ENCODE measurements at regions not wholly inside any gene's neighbourhood (a gene's known extent, or its start where the extent isn't known, plus 50 kb on each side); places are given as distances from the start of the nearest gene placed in this dataset.
A peak's percentile ranks its signal among the peaks of the same experiment; 100 is the strongest.
"Not testable (repeated sequence)": the region's sequence is repeated elsewhere in the genome, so short reads cannot be mapped to it uniquely, and the experiment has no call there.

- no peak for DNase-seq (ENCODE audit: low read depth)
Measured at GRCh38 chr6:145115638-145116037, 619.7 kb downstream of the EPM2A start.

GRCh38 chr6:145116591-145117178 is 618.6 kb downstream of the EPM2A start:
- DNase-seq (ENCODE audit: low read depth) = no peak

GRCh38 chr6:145118224-145118623 is 617.1 kb downstream of the EPM2A start:
- DNase-seq (ENCODE audit: low read depth) = no peak

- no peak for DNase-seq (ENCODE audit: low read depth)
Measured at GRCh38 chr6:145119081-145119480, 616.2 kb downstream of the EPM2A start.

- DNase-seq (ENCODE audit: low read depth) = no peak
Measured at GRCh38 chr6:145132709-145133108, 602.6 kb downstream of the EPM2A start.

GRCh38 chr6:145135702-145136101 is 599.6 kb downstream of the EPM2A start:
- DNase-seq (ENCODE audit: low read depth) = no peak

- peak; percentile 33 for DNase-seq (ENCODE audit: low read depth)
Measured at GRCh38 chr6:145137425-145137824, 597.9 kb downstream of the EPM2A start.

GRCh38 chr6:145138469-145139139 is 596.7 kb downstream of the EPM2A start:
- DNase-seq (ENCODE audit: low read depth) = no peak

- DNase-seq (ENCODE audit: low read depth) = peak; percentile 22
Measured at GRCh38 chr6:145139140-145139850, 596.0 kb downstream of the EPM2A start.

- DNase-seq (ENCODE audit: low read depth) = no peak
Measured at GRCh38 chr6:145139895-145140294, 595.4 kb downstream of the EPM2A start.

- no peak for DNase-seq (ENCODE audit: low read depth)
Measured at GRCh38 chr6:145141572-145141971, 593.7 kb downstream of the EPM2A start.

- no peak for DNase-seq (ENCODE audit: low read depth)
Measured at GRCh38 chr6:145142958-145143357, 592.4 kb downstream of the EPM2A start.

GRCh38 chr6:145143379-145143778 is 591.9 kb downstream of the EPM2A start:
- DNase-seq (ENCODE audit: low read depth) = no peak

GRCh38 chr6:145147559-145147958 is 587.8 kb downstream of the EPM2A start:
- peak; percentile 51 for DNase-seq (ENCODE audit: low read depth)

GRCh38 chr6:145147981-145148749 is 587.2 kb downstream of the EPM2A start:
- peak; percentile 28 for DNase-seq (ENCODE audit: low read depth)

- no peak for DNase-seq (ENCODE audit: low read depth)
Measured at GRCh38 chr6:145148776-145149175, 586.5 kb downstream of the EPM2A start.

GRCh38 chr6:145151624-145152023 is 583.7 kb downstream of the EPM2A start:
- no peak for DNase-seq (ENCODE audit: low read depth)

GRCh38 chr6:145153495-145153894 is 581.8 kb downstream of the EPM2A start:
- DNase-seq (ENCODE audit: low read depth) = no peak

- no peak for DNase-seq (ENCODE audit: low read depth)
Measured at GRCh38 chr6:145155411-145155810, 579.9 kb downstream of the EPM2A start.

- no peak for DNase-seq (ENCODE audit: low read depth)
Measured at GRCh38 chr6:145155873-145156782, 579.2 kb downstream of the EPM2A start.

- not testable (repeated sequence) for DNase-seq (ENCODE audit: low read depth)
Measured at GRCh38 chr6:145158636-145159035, 576.7 kb downstream of the EPM2A start.

Data from stromal cell of bone marrow (primary cell).